ENCODE measurements at regions not wholly inside any gene's neighbourhood (a gene's known extent, or its start where the extent isn't known, plus 50 kb on each side); places are given as distances from the start of the nearest gene placed in this dataset.
"Not testable (repeated sequence)": the region's sequence is repeated elsewhere in the genome, so short reads cannot be mapped to it uniquely, and the experiment has no call there.

DNA sequence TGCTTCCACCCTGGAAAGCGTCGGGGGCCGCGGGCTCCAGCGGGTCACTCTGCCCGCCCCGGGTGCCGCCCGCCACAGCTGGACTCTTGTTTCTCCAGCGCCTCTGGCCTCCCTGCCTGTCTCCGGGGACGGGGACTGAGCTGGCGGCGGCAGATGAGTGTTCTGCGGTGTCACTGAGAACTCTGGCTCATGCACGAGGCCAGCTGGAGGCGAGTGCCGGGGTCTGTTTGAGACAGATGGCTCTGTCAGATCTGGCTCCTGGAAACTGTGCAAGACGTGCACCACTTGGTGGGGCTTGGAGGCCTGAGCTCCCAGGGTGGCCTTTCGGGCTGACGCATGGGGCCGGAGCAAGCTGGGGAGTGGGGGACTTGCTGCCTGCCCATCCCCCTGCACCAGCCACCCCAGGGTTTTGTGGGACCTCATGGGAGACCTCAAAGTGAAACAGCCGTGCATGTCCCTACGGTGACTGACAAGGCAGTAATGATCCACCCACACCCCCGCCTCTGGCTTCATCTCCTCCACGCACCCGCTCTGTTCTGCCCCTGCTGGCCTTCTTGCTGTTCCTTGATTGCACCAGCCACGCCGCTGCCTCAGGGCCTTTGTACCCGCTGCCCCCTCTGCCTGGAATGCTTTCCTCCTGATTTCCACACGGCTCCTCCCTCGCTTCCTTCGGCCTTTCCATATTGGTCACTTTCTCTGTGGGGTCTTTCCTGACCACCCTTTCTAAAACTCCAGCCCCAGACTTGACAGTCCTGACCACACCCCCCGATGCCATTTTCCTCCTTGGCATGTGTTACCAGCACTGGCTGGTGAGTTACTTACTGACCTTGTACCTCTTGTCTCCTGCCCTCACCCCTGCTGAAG, 174.9 kb upstream of the CIBAR2 start:
- Histone ChIP-seq H3K27ac (ENCODE audit: low read depth in 1 of 2, low read length in 1 of 2) (peak overlapping the region in 1 of 2 donors; percentile 2), H3K27me3 (ENCODE audit: control insufficient read depth in 3 of 3, insufficient read depth in 3 of 3, low read length in 2 of 3) (no peaks in the 10 kb centered on the region), H3K9me3 (ENCODE audit: control insufficient read depth in 4 of 4, insufficient read depth in 3 of 4, low read length in 3 of 4) (no peaks in the 10 kb centered on the region), H3K4me1 (ENCODE audit: control insufficient read depth in 5 of 5, insufficient read depth in 5 of 5, low read length in 5 of 5) (peaks cover 0 to 96% (median 41%) of the 10 kb centered on the region in 5 donors), H3K36me3 (ENCODE audit: control insufficient read depth in 4 of 4, insufficient read depth in 4 of 4, low read length in 4 of 4) (no peaks in the 10 kb centered on the region), H3K4me3 (no peak overlapping the region), H3K9ac (ENCODE audit: insufficient read depth in 1 of 2, low read length in 2 of 2) (no peak overlapping the region)
- TF ChIP-seq CTCF (IDR thresholded peaks at IDR 0.05; ENCODE audit: control extremely low read depth, extremely low read depth): no peak
- peak; percentile 98 to 99 (median 99) for DNase-seq
- WGBS, 2 donors: 77 to 86% methylated on average over 32 to 34 of the region's 34 CpGs
- peak; percentile 37 for ATAC-seq (ENCODE audit: insufficient read depth, low FRiP score)

- H3K36me3 ChIP-seq (ENCODE audit: control insufficient read depth in 4 of 4, insufficient read depth in 4 of 4, low read length in 4 of 4); H3K9ac ChIP-seq (ENCODE audit: insufficient read depth in 1 of 2, low read length in 2 of 2); DNase-seq; H3K4me3 ChIP-seq; H3K27me3 ChIP-seq (ENCODE audit: control insufficient read depth in 3 of 3, insufficient read depth in 3 of 3, low read length in 2 of 3); ATAC-seq (ENCODE audit: insufficient read depth, low FRiP score); H3K9me3 ChIP-seq (ENCODE audit: control insufficient read depth in 4 of 4, insufficient read depth in 3 of 4, low read length in 3 of 4): not testable (repeated sequence)
- peak overlapping the region in 1 of 2 donors; percentile 2 for H3K27ac ChIP-seq (ENCODE audit: low read depth in 1 of 2, low read length in 1 of 2)
- peaks cover 0 to 93% (median 41%) of the 10 kb centered on the region in 5 donors for H3K4me1 ChIP-seq (ENCODE audit: control insufficient read depth in 5 of 5, insufficient read depth in 5 of 5, low read length in 5 of 5)
- 96 to 97% methylated on average over 13 of the region's 13 CpGs for WGBS, 2 donors
Observed at GRCh38 chr16:85287815-85288109, 175.5 kb upstream of the CIBAR2 start.

- no peak for ATAC-seq (ENCODE audit: insufficient read depth, low FRiP score)
- no peak for TF ChIP-seq CTCF (IDR thresholded peaks at IDR 0.05; ENCODE audit: control extremely low read depth, extremely low read depth)
- 94 to 98% methylated on average over 4 of the region's 4 CpGs for WGBS, 2 donors
Observed at GRCh38 chr16:85288341-85288868, 176.1 kb upstream of the CIBAR2 start.

DNA sequence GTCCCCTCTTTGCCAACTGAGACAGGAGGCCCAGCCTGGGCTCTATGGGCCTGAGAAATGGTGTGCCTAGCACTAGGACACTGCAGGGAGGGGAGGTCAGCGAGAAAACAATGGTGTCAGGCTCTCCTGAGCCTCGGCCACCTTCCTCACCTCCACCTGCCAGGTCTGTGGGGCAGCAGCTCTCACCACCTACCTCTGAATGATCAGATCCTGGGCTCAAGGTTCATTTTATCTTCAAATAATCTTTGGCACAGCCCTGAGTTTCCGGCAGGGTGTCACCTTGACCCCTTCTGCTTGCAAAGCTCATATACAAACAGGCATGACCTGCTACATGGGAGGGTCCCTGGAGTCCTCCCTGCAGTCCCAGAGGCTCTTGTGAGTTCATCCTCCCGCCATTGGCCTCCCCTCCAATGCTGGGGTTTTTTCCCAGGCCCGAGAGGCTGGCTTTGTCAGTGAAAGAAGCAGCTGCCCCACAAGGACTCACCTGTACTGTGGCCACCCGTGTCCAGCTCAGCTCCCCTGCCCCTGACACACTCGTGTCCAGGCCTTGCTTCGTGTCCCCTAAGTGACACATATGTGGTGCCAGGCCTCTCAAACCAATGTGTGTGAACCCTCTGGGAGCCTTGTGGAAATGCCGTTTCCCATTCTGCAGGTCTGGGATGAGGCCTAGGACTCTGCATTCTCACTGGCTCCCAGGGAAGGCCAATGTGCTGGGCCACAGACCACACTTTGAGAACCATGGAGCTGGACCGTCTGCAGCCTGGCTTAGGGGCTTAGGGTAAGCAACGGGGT, 176.8 kb upstream of the CIBAR2 start:
- TF ChIP-seq CTCF (IDR thresholded peaks at IDR 0.05; ENCODE audit: control extremely low read depth, extremely low read depth): no peak
- H3K9me3 ChIP-seq (ENCODE audit: control insufficient read depth in 4 of 4, insufficient read depth in 3 of 4, low read length in 3 of 4): no peaks in the 10 kb centered on the region
- no peak overlapping the region for H3K4me3 ChIP-seq
- H3K4me1 ChIP-seq (ENCODE audit: control insufficient read depth in 5 of 5, insufficient read depth in 5 of 5, low read length in 5 of 5): peaks cover 0 to 93% (median 47%) of the 10 kb centered on the region in 5 donors
- no peaks in the 10 kb centered on the region for H3K27me3 ChIP-seq (ENCODE audit: control insufficient read depth in 3 of 3, insufficient read depth in 3 of 3, low read length in 2 of 3)
- no peak overlapping the region for H3K27ac ChIP-seq (ENCODE audit: low read depth in 1 of 2, low read length in 1 of 2)
- H3K36me3 ChIP-seq (ENCODE audit: control insufficient read depth in 4 of 4, insufficient read depth in 4 of 4, low read length in 4 of 4): no peaks in the 10 kb centered on the region
- DNase-seq (no peak), ATAC-seq (ENCODE audit: insufficient read depth, low FRiP score) (no peak)
- H3K9ac ChIP-seq (ENCODE audit: insufficient read depth in 1 of 2, low read length in 2 of 2): no peak overlapping the region
- 89% methylated on average over 11 of the region's 11 CpGs for WGBS, 2 donors

More at GRCh38 chr16:85288341-85288868, 176.1 kb upstream of the CIBAR2 start:
- peaks cover 0 to 93% (median 41%) of the 10 kb centered on the region in 5 donors for H3K4me1 ChIP-seq (ENCODE audit: control insufficient read depth in 5 of 5, insufficient read depth in 5 of 5, low read length in 5 of 5)
- no peak overlapping the region for H3K4me3 ChIP-seq
- H3K27me3 ChIP-seq (ENCODE audit: control insufficient read depth in 3 of 3, insufficient read depth in 3 of 3, low read length in 2 of 3): no peaks in the 10 kb centered on the region
- no peak overlapping the region for H3K27ac ChIP-seq (ENCODE audit: low read depth in 1 of 2, low read length in 1 of 2)
- no peaks in the 10 kb centered on the region for H3K9me3 ChIP-seq (ENCODE audit: control insufficient read depth in 4 of 4, insufficient read depth in 3 of 4, low read length in 3 of 4)
- H3K36me3 ChIP-seq (ENCODE audit: control insufficient read depth in 4 of 4, insufficient read depth in 4 of 4, low read length in 4 of 4): no peaks in the 10 kb centered on the region
- no peak overlapping the region for H3K9ac ChIP-seq (ENCODE audit: insufficient read depth in 1 of 2, low read length in 2 of 2)
- no peak for DNase-seq
